Transverse colon (tissue), 4 donors: ENCODE measurements at regions not wholly inside any gene's neighbourhood (a gene's known extent, or its start where the extent isn't known, plus 50 kb on each side); places are given as distances from the start of the nearest gene placed in this dataset.

Experiments used
- DNase-seq: peaks from one replicate; pipeline ENCODE4 v3.0.0-alpha.2; 2019
- H3K27ac ChIP-seq, 4 donors: fragments of 200-600 bp; sonication (generic); 2 replicates each; pipeline ENCODE4 v1.5.1; 2016 to 2018; ENCODE audit warnings: inconsistent platforms in 4 of 4
- H3K27me3 ChIP-seq: fragments of 200-600 bp; sonication (generic); 2 replicates; pipeline ENCODE4 v1.5.1; 2017; ENCODE audit warnings: inconsistent platforms
- H3K36me3 ChIP-seq, 4 donors: fragments of 200-600 bp; sonication (generic); 2 replicates each; pipeline ENCODE4 v1.5.1; 2017 to 2019; ENCODE audit warnings: inconsistent platforms in 4 of 4
- H3K4me1 ChIP-seq, 4 donors: fragments of 200-600 bp; sonication (generic); 2 replicates each; pipeline ENCODE4 v1.5.1; 2017 to 2020; ENCODE audit warnings: inconsistent platforms in 4 of 4
- H3K4me3 ChIP-seq, 4 donors: fragments of 200-600 bp; sonication (generic); 1 replicate in 1 of 4; 2 replicates in 3 of 4; pipeline versions ENCODE4 v1.5.1 to v1.6.1; 2017 to 2019; ENCODE audit warnings: inconsistent platforms in 4 of 4
- H3K9me3 ChIP-seq, 2 donors: fragments of 200-600 bp; sonication (generic); 2 replicates each; pipeline ENCODE4 v1.5.1; 2017 to 2019; ENCODE audit warnings: inconsistent platforms in 2 of 2
- EP300 ChIP-seq: sonication (generic); formaldehyde crosslinking; IDR thresholded peaks from one replicate; pipeline ENCODE4 v1.6.1; 2017; ENCODE audit warnings: antibody characterized with exemption, low read depth
- POLR2A ChIP-seq: fragments of 450-650 bp; IDR thresholded peaks from one replicate; pipeline ENCODE4 v1.6.1; 2016; ENCODE audit warnings: antibody characterized with exemption, mild to moderate bottlenecking, moderate library complexity
- POLR2AphosphoS5 ChIP-seq, 3 donors: sonication (generic); formaldehyde crosslinking; IDR thresholded peaks; one replicate each; pipeline ENCODE4 v1.6.1; 2016; ENCODE audit warnings: antibody characterized with exemption in 3 of 3
- WGBS, 2 donors: methylation state at CpG; one replicate each; pipeline ENCODE4 v1.1.5; 2018; ENCODE audit warnings: low coverage in 1 of 2; 5-methylcytosine and 5-hydroxymethylcytosine counted together
- in situ Hi-C, 4 donors: fragments of 200-750 bp; cut with MboI; loops; one replicate each; pipeline versions ENCODE4 v1.15.0 to v1.15.1; 2017; ENCODE audit warnings: low sequenced_read_pairs in 3 of 4, low pct_ligation_motif_present in 1 of 4, low pct_unique_long_range_greater_than_20kb in 1 of 4
- intact Hi-C: fragments of 100-400 bp; cut with DNase I; formaldehyde crosslinking; loops from one replicate; pipeline ENCODE4 v1.15.1; 2023; ENCODE audit warnings: low total_unique reads
- TF ChIP-seq, protein P1 (sequence below), 5 experiments: fragments of 200-600 bp in 3 of 5; fragments of 450-650 bp in 2 of 5; sonication (generic) in 3 of 5; IDR thresholded peaks; 1 replicate in 2 of 5; 2 replicates in 3 of 5; pipeline ENCODE4 v1.5.1; 2016 to 2017; ENCODE audit warnings: antibody characterized with exemption in 5 of 5, inconsistent platforms in 3 of 5, mild to moderate bottlenecking in 2 of 5, moderate library complexity in 1 of 5

DNA sequence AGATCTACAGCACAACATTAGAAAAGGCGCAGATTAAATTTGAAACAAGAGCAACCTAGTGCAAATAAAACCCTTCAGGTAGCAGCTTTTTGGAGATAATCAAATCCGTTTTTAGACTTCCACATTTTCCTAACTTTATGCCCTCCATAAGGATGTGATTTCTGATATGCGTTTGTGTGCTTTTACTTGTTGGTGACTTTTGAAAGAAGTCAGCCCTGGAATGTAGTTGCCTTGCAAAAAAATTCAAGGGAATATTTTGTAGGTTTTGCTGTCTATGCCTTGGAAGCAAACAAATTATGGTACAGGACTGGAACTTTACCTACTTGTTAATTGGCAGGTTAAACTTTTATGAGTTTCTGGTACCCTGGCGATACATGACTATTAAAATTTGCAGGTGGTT lies 86.7 kb upstream of the HDAC9 start:
- Histone ChIP-seq H3K4me3 (no peak overlapping the region), H3K27me3 (no peaks in the 10 kb centered on the region), H3K4me1 (no peaks in the 10 kb centered on the region), H3K9me3 (no peaks in the 10 kb centered on the region), H3K36me3 (no peaks in the 10 kb centered on the region), H3K27ac (no peak overlapping the region)
- intact Hi-C loops (no loop called here), in situ Hi-C loops (no loop called here)
- TF ChIP-seq, protein P1, sequence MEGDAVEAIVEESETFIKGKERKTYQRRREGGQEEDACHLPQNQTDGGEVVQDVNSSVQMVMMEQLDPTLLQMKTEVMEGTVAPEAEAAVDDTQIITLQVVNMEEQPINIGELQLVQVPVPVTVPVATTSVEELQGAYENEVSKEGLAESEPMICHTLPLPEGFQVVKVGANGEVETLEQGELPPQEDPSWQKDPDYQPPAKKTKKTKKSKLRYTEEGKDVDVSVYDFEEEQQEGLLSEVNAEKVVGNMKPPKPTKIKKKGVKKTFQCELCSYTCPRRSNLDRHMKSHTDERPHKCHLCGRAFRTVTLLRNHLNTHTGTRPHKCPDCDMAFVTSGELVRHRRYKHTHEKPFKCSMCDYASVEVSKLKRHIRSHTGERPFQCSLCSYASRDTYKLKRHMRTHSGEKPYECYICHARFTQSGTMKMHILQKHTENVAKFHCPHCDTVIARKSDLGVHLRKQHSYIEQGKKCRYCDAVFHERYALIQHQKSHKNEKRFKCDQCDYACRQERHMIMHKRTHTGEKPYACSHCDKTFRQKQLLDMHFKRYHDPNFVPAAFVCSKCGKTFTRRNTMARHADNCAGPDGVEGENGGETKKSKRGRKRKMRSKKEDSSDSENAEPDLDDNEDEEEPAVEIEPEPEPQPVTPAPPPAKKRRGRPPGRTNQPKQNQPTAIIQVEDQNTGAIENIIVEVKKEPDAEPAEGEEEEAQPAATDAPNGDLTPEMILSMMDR (IDR thresholded peaks at IDR 0.05), result no peak
- no peak for TF ChIP-seq POLR2A
- no peak for TF ChIP-seq EP300
- no peak for TF ChIP-seq POLR2AphosphoS5 (IDR thresholded peaks at IDR 0.05)
- 87 to 90% methylated on average over 4 of the region's 4 CpGs for WGBS, 2 donors
- DNase-seq, result no peak

GRCh38 chr7:18413447-18413846 lies 82.1 kb upstream of the HDAC9 start:
- Histone ChIP-seq H3K4me3 (no peak overlapping the region), H3K4me1 (no peaks in the 10 kb centered on the region), H3K9me3 (no peaks in the 10 kb centered on the region), H3K27ac (no peak overlapping the region), H3K27me3 (no peaks in the 10 kb centered on the region), H3K36me3 (no peaks in the 10 kb centered on the region)
- DNase-seq, result no peak
- TF ChIP-seq, protein P1 (IDR thresholded peaks at IDR 0.05), result no peak
- no peak for TF ChIP-seq POLR2A
- in situ Hi-C loops (no loop called here), intact Hi-C loops (no loop called here)
- 95 to 98% methylated on average over 1 of the region's 1 CpG for WGBS, 2 donors

GRCh38 chr7:18414885-18415284 lies 80.7 kb upstream of the HDAC9 start:
- H3K4me3 ChIP-seq, result no peak overlapping the region
- WGBS, 2 donors, result 79 to 82% methylated on average over 7 of the region's 7 CpGs
- no peak for DNase-seq
- H3K27ac ChIP-seq, result no peak overlapping the region
- no peak for TF ChIP-seq POLR2A
- no peak for TF ChIP-seq POLR2AphosphoS5 (IDR thresholded peaks at IDR 0.05)
- peaks cover 0 to 10% (median 4%) of the 10 kb centered on the region in 4 donors for H3K4me1 ChIP-seq
- intact Hi-C loops (no loop called here), in situ Hi-C loops (no loop called here)
- no peaks in the 10 kb centered on the region for H3K9me3 ChIP-seq
- H3K27me3 ChIP-seq, result no peaks in the 10 kb centered on the region
- no peaks in the 10 kb centered on the region for H3K36me3 ChIP-seq

- intact Hi-C loops, result no loop called here
- H3K27ac ChIP-seq, result no peak overlapping the region
- DNase-seq, result no peak
- H3K4me3 ChIP-seq, result no peak overlapping the region
- no peak for TF ChIP-seq POLR2A
- TF ChIP-seq EP300, result no peak
- TF ChIP-seq, protein P1 (IDR thresholded peaks at IDR 0.05), result no peak
- no peak for TF ChIP-seq POLR2AphosphoS5 (IDR thresholded peaks at IDR 0.05)
- no peaks in the 10 kb centered on the region for H3K9me3 ChIP-seq
- in situ Hi-C loops, result no loop called here
- H3K36me3 ChIP-seq, result no peaks in the 10 kb centered on the region
- no peaks in the 10 kb centered on the region for H3K27me3 ChIP-seq
- WGBS, 2 donors, result 82 to 88% methylated on average over 3 of the region's 3 CpGs
- H3K4me1 ChIP-seq, result peaks cover 0 to 30% (median 16%) of the 10 kb centered on the region in 4 donors
Measured at GRCh38 chr7:18416988-18417387, 78.6 kb upstream of the HDAC9 start.

GRCh38 chr7:18419456-18419855 lies 76.1 kb upstream of the HDAC9 start:
- H3K36me3 ChIP-seq, result no peaks in the 10 kb centered on the region
- H3K27me3 ChIP-seq, result no peaks in the 10 kb centered on the region
- no peaks in the 10 kb centered on the region for H3K9me3 ChIP-seq
- no peak overlapping the region for H3K4me3 ChIP-seq
- peak overlapping the region; percentile 23 to 60 (median 56) for H3K27ac ChIP-seq
- peaks cover 3 to 36% (median 21%) of the 10 kb centered on the region in 4 donors for H3K4me1 ChIP-seq
- TF ChIP-seq POLR2A (no peak), EP300 (no peak), POLR2AphosphoS5 (IDR thresholded peaks at IDR 0.05) (no peak)
- TF ChIP-seq, protein P1 (IDR thresholded peaks at IDR 0.05), result no peak
- intact Hi-C loops, result no loop called here
- DNase-seq, result no peak
- in situ Hi-C loops, result no loop called here
- 57 to 61% methylated on average over 3 of the region's 3 CpGs for WGBS, 2 donors
